SJSA1 (cell line): ENCODE measurements at regions not wholly inside any gene's neighbourhood (a gene's known extent, or its start where the extent isn't known, plus 50 kb on each side); places are given as distances from the start of the nearest gene placed in this dataset.

ENCODE experiments used
- DNase-seq, 2 experiments: peaks; one replicate each; pipeline ENCODE4 v3.0.0-alpha.2; 2015 to 2020; ENCODE audit warnings: low spot score in 2 of 2, low read depth in 1 of 2
- H3K27ac ChIP-seq: fragments of 250-450 bp; sonication (Bioruptor Pico); 2 replicates; pipeline ENCODE4 v1.5.1; 2020; ENCODE audit warnings: mild to moderate bottlenecking, moderate library complexity
- H3K27me3 ChIP-seq: fragments of 250-450 bp; sonication (Bioruptor Pico); replicated peaks from 2 replicates; pipeline ENCODE4 v1.5.1; 2020; ENCODE audit warnings: mild to moderate bottlenecking, moderate library complexity
- H3K36me3 ChIP-seq: fragments of 250-450 bp; sonication (Bioruptor Pico); 2 replicates; pipeline ENCODE4 v1.5.1; 2020; ENCODE audit warnings: mild to moderate bottlenecking
- H3K4me1 ChIP-seq: fragments of 250-450 bp; sonication (Bioruptor Pico); replicated peaks from 2 replicates; pipeline ENCODE4 v1.6.1; 2021; ENCODE audit warnings: mild to moderate bottlenecking
- H3K4me3 ChIP-seq: fragments of 250-450 bp; sonication (Bioruptor Pico); 2 replicates; pipeline ENCODE4 v1.5.1; 2020; ENCODE audit warnings: mild to moderate bottlenecking
- H3K9me3 ChIP-seq: fragments of 250-450 bp; sonication (Bioruptor Pico); replicated peaks from 2 replicates; pipeline ENCODE4 v1.5.1; 2020; ENCODE audit warnings: mild to moderate bottlenecking

GRCh38 chr14:34258318-34258717 is 203.7 kb downstream of the SPTSSA start:
- no peaks in the 10 kb centered on the region for H3K36me3 ChIP-seq
- no peaks in the 10 kb centered on the region for H3K27me3 ChIP-seq
- H3K4me3 ChIP-seq, result no peak overlapping the region
- H3K9me3 ChIP-seq, result no peaks in the 10 kb centered on the region
- no peak for DNase-seq
- H3K27ac ChIP-seq, result no peak overlapping the region
- H3K4me1 ChIP-seq, result no peaks in the 10 kb centered on the region

- Histone ChIP-seq H3K4me3 (no peak overlapping the region), H3K4me1 (no peaks in the 10 kb centered on the region), H3K36me3 (no peaks in the 10 kb centered on the region), H3K27me3 (no peaks in the 10 kb centered on the region), H3K27ac (no peak overlapping the region), H3K9me3 (no peaks in the 10 kb centered on the region)
- no peak for DNase-seq
Observed at GRCh38 chr14:34257505-34257904, 204.5 kb downstream of the SPTSSA start.

GRCh38 chr14:34256223-34256622 is 205.8 kb downstream of the SPTSSA start:
- Histone ChIP-seq H3K36me3 (no peaks in the 10 kb centered on the region), H3K4me3 (no peak overlapping the region), H3K27ac (no peak overlapping the region), H3K4me1 (no peaks in the 10 kb centered on the region), H3K9me3 (no peaks in the 10 kb centered on the region), H3K27me3 (no peaks in the 10 kb centered on the region)
- DNase-seq, result no peak

- Histone ChIP-seq H3K27ac (no peak overlapping the region), H3K4me1 (no peaks in the 10 kb centered on the region), H3K9me3 (no peaks in the 10 kb centered on the region), H3K4me3 (no peak overlapping the region), H3K36me3 (no peaks in the 10 kb centered on the region), H3K27me3 (no peaks in the 10 kb centered on the region; the same call in 1 of the 2 replicates)
- no peak for DNase-seq
Observed at GRCh38 chr14:34254571-34254970, 207.5 kb downstream of the SPTSSA start.

- Histone ChIP-seq H3K4me1 (no peaks in the 10 kb centered on the region), H3K4me3 (no peak overlapping the region), H3K36me3 (no peaks in the 10 kb centered on the region), H3K27me3 (peaks cover 2% of the 10 kb centered on the region; the same call in 1 of the 2 replicates), H3K27ac (no peak overlapping the region), H3K9me3 (no peaks in the 10 kb centered on the region)
- no peak for DNase-seq
Observed at GRCh38 chr14:34254031-34254430, 208.0 kb downstream of the SPTSSA start.

- no peak for DNase-seq
- no peak overlapping the region for H3K27ac ChIP-seq
- no peaks in the 10 kb centered on the region for H3K36me3 ChIP-seq
- H3K4me3 ChIP-seq, result no peak overlapping the region
- no peaks in the 10 kb centered on the region for H3K4me1 ChIP-seq
- no peaks in the 10 kb centered on the region for H3K9me3 ChIP-seq
- H3K27me3 ChIP-seq, result peaks cover 2% of the 10 kb centered on the region; the same call in 1 of the 2 replicates
Observed at GRCh38 chr14:34252227-34252626, 209.8 kb downstream of the SPTSSA start.

- no peak overlapping the region for H3K4me3 ChIP-seq
- H3K4me1 ChIP-seq, result no peaks in the 10 kb centered on the region
- no peak for DNase-seq
- H3K27me3 ChIP-seq, result peaks cover 2% of the 10 kb centered on the region; the same call in 1 of the 2 replicates
- no peaks in the 10 kb centered on the region for H3K9me3 ChIP-seq
- no peak overlapping the region for H3K27ac ChIP-seq
- H3K36me3 ChIP-seq, result no peaks in the 10 kb centered on the region
Observed at GRCh38 chr14:34251662-34252061, 210.4 kb downstream of the SPTSSA start.

- no peak overlapping the region for H3K27ac ChIP-seq
- H3K4me3 ChIP-seq, result no peak overlapping the region
- no peaks in the 10 kb centered on the region for H3K9me3 ChIP-seq
- H3K36me3 ChIP-seq, result no peaks in the 10 kb centered on the region
- H3K27me3 ChIP-seq, result peaks cover 2% of the 10 kb centered on the region; the same call in 1 of the 2 replicates
- no peaks in the 10 kb centered on the region for H3K4me1 ChIP-seq
- no peak for DNase-seq
Observed at GRCh38 chr14:34250959-34251358, 211.1 kb downstream of the SPTSSA start.

GRCh38 chr14:34247605-34248004 is 214.4 kb downstream of the SPTSSA start:
- Histone ChIP-seq H3K27ac (no peak overlapping the region), H3K4me3 (no peak overlapping the region), H3K9me3 (no peaks in the 10 kb centered on the region), H3K4me1 (no peaks in the 10 kb centered on the region), H3K27me3 (peaks cover 2% of the 10 kb centered on the region; the same call in 1 of the 2 replicates), H3K36me3 (no peaks in the 10 kb centered on the region)
- DNase-seq, result no peak

GRCh38 chr14:34246206-34246605 is 215.8 kb downstream of the SPTSSA start:
- no peak for DNase-seq
- Histone ChIP-seq H3K4me3 (no peak overlapping the region), H3K9me3 (no peaks in the 10 kb centered on the region), H3K27ac (no peak overlapping the region), H3K36me3 (no peaks in the 10 kb centered on the region), H3K27me3 (peaks cover 2% of the 10 kb centered on the region; the same call in 1 of the 2 replicates), H3K4me1 (no peaks in the 10 kb centered on the region)

GRCh38 chr14:34243401-34243800 is 218.6 kb downstream of the SPTSSA start:
- DNase-seq, result no peak

GRCh38 chr14:34243001-34243400 is 219.0 kb downstream of the SPTSSA start:
- Histone ChIP-seq H3K27me3 (no peaks in the 10 kb centered on the region), H3K9me3 (no peaks in the 10 kb centered on the region), H3K36me3 (no peaks in the 10 kb centered on the region), H3K4me3 (no peak overlapping the region), H3K4me1 (no peaks in the 10 kb centered on the region), H3K27ac (no peak overlapping the region)
- no peak for DNase-seq

More at GRCh38 chr14:34243401-34243800, 218.6 kb downstream of the SPTSSA start:
- H3K27me3 ChIP-seq, result no peaks in the 10 kb centered on the region
- no peaks in the 10 kb centered on the region for H3K36me3 ChIP-seq
- H3K27ac ChIP-seq, result no peak overlapping the region
- H3K9me3 ChIP-seq, result no peaks in the 10 kb centered on the region
- H3K4me3 ChIP-seq, result no peak overlapping the region
- H3K4me1 ChIP-seq, result no peaks in the 10 kb centered on the region

- H3K27me3 ChIP-seq, result no peaks in the 10 kb centered on the region
- no peak for DNase-seq
- no peaks in the 10 kb centered on the region for H3K36me3 ChIP-seq
- no peaks in the 10 kb centered on the region for H3K9me3 ChIP-seq
- H3K27ac ChIP-seq, result no peak overlapping the region
- no peak overlapping the region for H3K4me3 ChIP-seq
- peaks cover 12% of the 10 kb centered on the region; the same call in 1 of the 2 replicates for H3K4me1 ChIP-seq
Observed at GRCh38 chr14:34241185-34241711, 220.8 kb downstream of the SPTSSA start.

GRCh38 chr14:34238610-34239009 is 223.4 kb downstream of the SPTSSA start:
- H3K4me1 ChIP-seq, result peaks cover 13% of the 10 kb centered on the region; the same call in 1 of the 2 replicates
- no peaks in the 10 kb centered on the region for H3K36me3 ChIP-seq
- DNase-seq, result no peak
- no peak overlapping the region for H3K27ac ChIP-seq
- no peaks in the 10 kb centered on the region for H3K9me3 ChIP-seq
- H3K4me3 ChIP-seq, result no peak overlapping the region
- H3K27me3 ChIP-seq, result no peaks in the 10 kb centered on the region

GRCh38 chr14:34237677-34238076 is 224.4 kb downstream of the SPTSSA start:
- Histone ChIP-seq H3K27ac (no peak overlapping the region), H3K27me3 (no peaks in the 10 kb centered on the region), H3K9me3 (no peaks in the 10 kb centered on the region), H3K4me1 (peaks cover 13% of the 10 kb centered on the region; the same call in 1 of the 2 replicates), H3K36me3 (no peaks in the 10 kb centered on the region), H3K4me3 (no peak overlapping the region)
- DNase-seq, result no peak
